NCI-H82 (cell line): ENCODE measurements at regions not wholly inside any gene's neighbourhood (a gene's known extent, or its start where the extent isn't known, plus 50 kb on each side); places are given as distances from the start of the nearest gene placed in this dataset.
A peak's percentile ranks its signal among the peaks of the same experiment; 100 is the strongest.
"Not testable (repeated sequence)": the region's sequence is repeated elsewhere in the genome, so short reads cannot be mapped to it uniquely, and the experiment has no call there.

Source experiments
- DNase-seq: peaks from one replicate; lab custom pipeline; 2025; lab: John Stamatoyannopoulos, UW

GRCh38 chr2:176763851-176764404 is 448.7 kb upstream of the HNRNPA3 start:
- DNase-seq, result peak; percentile 77

GRCh38 chr2:176764921-176765320 is 447.7 kb upstream of the HNRNPA3 start:
- DNase-seq, result peak; percentile 41

DNA sequence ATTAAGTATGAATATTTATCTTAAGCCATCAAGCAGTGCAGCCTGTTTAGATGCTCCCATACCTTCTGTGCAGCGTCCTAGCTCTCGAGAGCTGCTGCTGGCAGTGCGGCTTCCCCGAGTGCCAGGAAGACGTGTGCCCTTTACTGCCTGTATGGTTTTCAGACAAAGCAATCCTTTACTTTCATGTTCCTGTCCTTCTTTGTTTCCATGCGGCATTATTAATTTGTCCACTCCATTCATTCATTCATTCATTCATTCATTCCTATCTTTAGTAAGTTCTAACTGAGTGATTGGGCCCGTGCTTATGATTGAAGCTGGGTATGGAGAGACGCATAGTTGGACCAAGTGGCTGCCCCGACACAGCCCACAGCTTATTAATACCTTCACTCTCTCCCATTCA is 446.6 kb upstream of the HNRNPA3 start:
- no peak for DNase-seq

DNA sequence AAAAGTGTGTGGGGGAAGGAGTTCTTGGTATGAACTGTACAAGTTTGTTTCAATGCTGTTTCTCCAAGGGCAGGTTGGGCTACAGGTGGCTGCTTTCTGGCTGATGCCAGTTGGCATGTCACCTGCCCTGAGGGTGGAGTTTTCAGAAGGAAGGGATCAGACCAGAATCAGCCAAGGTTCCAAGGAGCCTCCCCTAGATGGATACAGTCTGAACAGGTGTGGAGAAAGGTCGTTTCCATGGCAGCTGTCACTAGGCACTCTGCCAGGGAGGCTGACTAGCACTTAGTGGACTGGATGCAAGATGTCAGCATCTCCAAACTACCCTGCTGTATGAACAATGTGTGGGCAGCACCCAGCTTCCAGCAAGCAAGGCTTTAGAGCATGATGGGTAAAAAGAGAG is 444.4 kb upstream of the HNRNPA3 start:
- DNase-seq, result peak; percentile 66

- no peak for DNase-seq
Measured at GRCh38 chr2:176769021-176769420, 443.6 kb upstream of the HNRNPA3 start.

- DNase-seq, result peak; percentile 75
Measured at GRCh38 chr2:176769499-176770370, 442.9 kb upstream of the HNRNPA3 start.

GRCh38 chr2:176772816-176773215 is 439.8 kb upstream of the HNRNPA3 start:
- DNase-seq, result no peak

DNA sequence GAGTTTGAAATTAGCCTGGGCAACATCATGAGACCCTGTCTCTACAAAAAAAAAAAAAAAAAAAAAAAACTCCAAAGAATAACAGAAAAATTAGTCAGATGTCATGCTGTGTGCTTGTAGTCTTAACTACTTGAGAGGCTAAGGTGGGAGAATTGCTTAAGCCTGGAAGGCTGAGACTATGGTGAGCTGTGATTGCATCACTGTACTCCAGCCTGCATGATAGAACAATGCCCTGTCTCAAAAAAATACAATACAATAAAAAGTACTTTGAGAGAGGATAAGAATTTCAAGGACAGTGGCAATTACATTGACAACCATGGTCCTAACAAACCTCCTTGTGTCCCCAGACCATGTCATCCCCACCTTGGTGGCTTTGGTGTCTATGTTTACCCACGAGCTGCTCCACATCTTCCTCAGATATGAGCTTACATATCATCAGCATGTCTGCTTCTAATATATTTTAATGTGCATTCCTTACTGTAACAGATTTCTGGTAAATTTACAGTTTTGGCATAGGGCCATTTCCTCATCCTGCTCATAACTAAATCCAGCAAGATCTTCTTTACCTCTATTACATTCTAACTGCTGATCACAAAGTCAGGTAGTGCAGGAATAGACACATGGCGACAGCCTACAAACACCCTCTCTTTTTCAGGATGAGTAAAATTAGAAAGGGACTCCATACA is 437.7 kb upstream of the HNRNPA3 start:
- no peak for DNase-seq

- DNase-seq, result no peak
Measured at GRCh38 chr2:176777262-176777661, 435.3 kb upstream of the HNRNPA3 start.

- no peak for DNase-seq
Measured at GRCh38 chr2:176779917-176780316, 432.7 kb upstream of the HNRNPA3 start.

- DNase-seq, result no peak
Measured at GRCh38 chr2:176780348-176780747, 432.2 kb upstream of the HNRNPA3 start.

GRCh38 chr2:176781570-176782217 is 430.9 kb upstream of the HNRNPA3 start:
- peak; percentile 32 for DNase-seq

- no peak for DNase-seq
Measured at GRCh38 chr2:176784633-176785200, 427.9 kb upstream of the HNRNPA3 start.

- no peak for DNase-seq
Measured at GRCh38 chr2:176789751-176790150, 422.8 kb upstream of the HNRNPA3 start.

DNA sequence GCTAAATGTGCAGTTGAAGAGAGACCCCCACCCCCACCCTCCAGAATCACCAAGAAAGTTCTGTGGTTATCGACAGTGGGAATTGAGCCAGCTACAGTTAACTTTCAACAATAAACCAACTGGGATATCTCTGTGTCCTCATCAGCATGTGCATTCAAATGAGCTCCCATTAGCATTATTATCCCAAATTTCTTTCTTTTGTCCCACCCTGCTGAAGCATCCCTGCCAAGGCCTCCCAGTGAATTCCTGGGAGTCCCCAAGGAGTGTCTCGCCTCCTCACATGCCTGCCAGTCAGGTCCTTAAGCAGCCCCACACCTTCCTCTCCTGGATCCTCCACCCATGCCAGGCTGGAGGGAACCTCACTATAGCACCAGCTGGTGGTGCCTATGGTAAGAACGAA is 422.1 kb upstream of the HNRNPA3 start:
- no peak for DNase-seq

- no peak for DNase-seq
Measured at GRCh38 chr2:176793792-176794191, 418.8 kb upstream of the HNRNPA3 start.

DNA sequence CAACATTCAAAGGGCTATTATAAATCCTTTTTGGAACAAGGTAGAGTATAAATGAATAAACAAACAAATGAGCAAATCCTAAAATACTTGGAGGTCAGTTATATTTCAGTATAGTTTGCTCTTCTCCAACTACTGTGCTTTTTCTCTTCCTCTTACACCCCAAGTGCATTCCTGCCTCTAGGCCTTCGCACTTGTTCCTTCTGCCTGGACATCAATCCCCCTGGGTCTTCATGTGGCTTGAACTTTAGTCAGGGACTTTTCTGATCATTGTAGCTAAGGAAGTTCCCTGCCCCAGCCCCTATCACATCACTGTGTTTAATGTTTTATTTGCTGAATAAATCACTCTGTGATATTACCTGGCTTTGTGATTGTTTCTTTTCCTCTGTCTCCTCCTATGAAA is 418.2 kb upstream of the HNRNPA3 start:
- no peak for DNase-seq

- DNase-seq, result no peak
Measured at GRCh38 chr2:176795823-176796222, 416.8 kb upstream of the HNRNPA3 start.

GRCh38 chr2:176796677-176797076 is 415.9 kb upstream of the HNRNPA3 start:
- not testable (repeated sequence) for DNase-seq

DNA sequence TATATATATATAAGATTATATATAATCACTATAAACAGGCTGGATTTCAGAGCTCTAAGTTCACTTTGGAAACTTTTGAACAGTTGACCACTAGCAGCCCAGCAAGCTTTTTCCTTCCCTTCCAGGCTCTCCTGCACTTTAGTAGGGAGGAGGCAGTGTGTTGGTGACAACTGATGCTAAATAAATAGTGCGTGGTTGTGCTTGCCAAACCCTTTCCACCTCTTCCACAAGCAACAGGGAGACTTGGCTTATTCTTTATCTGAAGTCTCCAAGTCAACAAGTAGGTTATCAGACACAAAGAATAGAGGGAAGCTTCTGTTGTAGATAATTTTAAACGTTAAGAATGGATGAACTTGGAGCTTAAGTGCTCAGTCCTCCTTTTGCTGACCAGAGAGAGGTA is 408.2 kb upstream of the HNRNPA3 start:
- no peak for DNase-seq

DNA sequence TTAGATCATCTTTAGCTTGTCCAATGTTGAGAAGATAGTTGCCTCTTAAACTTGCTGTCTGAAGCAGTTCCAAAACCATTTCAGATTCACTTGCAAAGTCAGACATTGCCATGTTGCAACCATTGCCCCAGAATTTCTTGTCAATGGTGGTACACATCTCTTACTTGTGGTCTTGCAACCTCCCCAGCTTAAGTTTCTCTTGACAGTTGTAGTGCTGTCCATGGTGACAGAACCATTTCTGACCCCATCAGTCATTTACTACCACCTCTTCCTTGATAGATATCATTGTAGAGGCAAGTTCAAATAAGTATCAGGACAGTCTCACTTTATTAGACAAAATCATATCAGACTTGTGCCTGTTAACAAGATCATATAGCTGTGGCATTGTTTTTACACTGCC is 407.2 kb upstream of the HNRNPA3 start:
- no peak for DNase-seq

GRCh38 chr2:176812246-176812775 is 400.3 kb upstream of the HNRNPA3 start:
- no peak for DNase-seq
